HEK293 (cell line): ENCODE measurements at regions not wholly inside any gene's neighbourhood (a gene's known extent, or its start where the extent isn't known, plus 50 kb on each side); places are given as distances from the start of the nearest gene placed in this dataset.

ENCODE experiments used
- CTCF ChIA-PET: fragments of 350-600 bp; formaldehyde crosslinking; extraction: SDS; loops from one replicate; lab custom pipeline; 2021; ENCODE audit warnings: antibody characterized with exemption; lab: Yijun Ruan, JAX
- POLR2A ChIA-PET: fragments of 300-600 bp; formaldehyde crosslinking; extraction: SDS; loops from one replicate; lab custom pipeline; 2020; ENCODE audit warnings: antibody characterized with exemption, inconsistent platforms; lab: Yijun Ruan, JAX
- H3K27ac ChIP-seq: fragments of 200-500 bp; sonication (Bioruptor generic); 2 replicates; pipeline ENCODE4 v1.5.1; 2014; ENCODE audit warnings: low read depth, low read length, control low read depth, inconsistent platforms; ENCODE audit errors: extremely low read depth
- H3K36me3 ChIP-seq, 2 experiments: fragments of 200-500 bp in 1 of 2; sonication (Bioruptor generic) in 1 of 2; 1 replicate in 1 of 2; 2 replicates in 1 of 2; pipeline ENCODE4 v1.5.1; 2014 to 2017; ENCODE audit warnings: inconsistent platforms in 2 of 2, low read length in 2 of 2; ENCODE audit not compliant: control insufficient read depth in 2 of 2, insufficient read depth in 1 of 2
- H3K4me1 ChIP-seq: fragments of 200-500 bp; sonication (Bioruptor generic); 2 replicates; pipeline ENCODE4 v1.5.1; 2014; ENCODE audit warnings: mild to moderate bottlenecking, low read length, inconsistent platforms; ENCODE audit not compliant: control insufficient read depth, insufficient read depth
- H3K4me3 ChIP-seq: 2 replicates; pipeline ENCODE4 v1.5.1; 2011; ENCODE audit warnings: low read depth, mild to moderate bottlenecking, control low read depth, low read length, moderate library complexity
- H3K9me3 ChIP-seq: fragments of 200-500 bp; sonication (Bioruptor generic); 2 replicates; pipeline ENCODE4 v1.5.1; 2014; ENCODE audit warnings: low read depth, low read length, inconsistent platforms; ENCODE audit not compliant: control insufficient read depth, insufficient read depth
- EGR2 ChIP-seq: fragments of 450-650 bp; formaldehyde crosslinking; IDR thresholded peaks from 2 replicates; pipeline ENCODE4 v1.5.1; 2016; ENCODE audit warnings: low read depth, missing biosample characterization, missing genetic modification characterization
- HOXD13 ChIP-seq: sonication (generic); formaldehyde crosslinking; IDR thresholded peaks from 2 replicates; pipeline ENCODE4 v1.8.0; 2022; ENCODE audit warnings: missing genetic modification reagents, borderline replicate concordance
- IKZF3 ChIP-seq: fragments of 450-650 bp; IDR thresholded peaks from 2 replicates; pipeline ENCODE4 v1.5.0; 2018; ENCODE audit warnings: missing biosample characterization, mild to moderate bottlenecking, missing genetic modification characterization, moderate library complexity
- INSM2 ChIP-seq: fragments of 450-650 bp; formaldehyde crosslinking; IDR thresholded peaks from 2 replicates; pipeline ENCODE4 v1.5.1; 2016; ENCODE audit warnings: missing biosample characterization, missing genetic modification characterization
- PRDM6 ChIP-seq: fragments of 450-650 bp; formaldehyde crosslinking; IDR thresholded peaks from 2 replicates; pipeline ENCODE4 v1.5.1; 2017; ENCODE audit warnings: missing biosample characterization, missing genetic modification characterization
- REST ChIP-seq: fragments of 450-650 bp; formaldehyde crosslinking; IDR thresholded peaks from 2 replicates; pipeline ENCODE4 v1.5.1; 2016; ENCODE audit warnings: missing biosample characterization, missing genetic modification characterization
- SP7 ChIP-seq: fragments of 450-650 bp; formaldehyde crosslinking; IDR thresholded peaks from 2 replicates; pipeline ENCODE4 v1.5.1; 2016; ENCODE audit warnings: missing biosample characterization, missing genetic modification characterization
- ZBTB20 ChIP-seq: fragments of 450-650 bp; formaldehyde crosslinking; IDR thresholded peaks from 2 replicates; pipeline ENCODE4 v1.5.1; 2016; ENCODE audit warnings: missing biosample characterization, missing genetic modification characterization
- ZIC2 ChIP-seq: fragments of 450-650 bp; formaldehyde crosslinking; IDR thresholded peaks from 2 replicates; pipeline ENCODE4 v1.5.1; 2016; ENCODE audit warnings: missing biosample characterization, missing genetic modification characterization
- ZNF19 ChIP-seq: fragments of 450-650 bp; formaldehyde crosslinking; IDR thresholded peaks from 2 replicates; pipeline ENCODE4; 2016; ENCODE audit warnings: missing biosample characterization, missing genetic modification characterization, low read depth
- ZNF211 ChIP-seq: fragments of 450-650 bp; formaldehyde crosslinking; IDR thresholded peaks from 2 replicates; pipeline ENCODE4 v1.5.1; 2016; ENCODE audit warnings: low read depth, missing biosample characterization, missing genetic modification characterization
- ZNF341 ChIP-seq: fragments of 450-650 bp; formaldehyde crosslinking; IDR thresholded peaks from 2 replicates; pipeline ENCODE4; 2016; ENCODE audit warnings: low read depth, missing biosample characterization, missing genetic modification characterization
- ZNF513 ChIP-seq: fragments of 450-650 bp; IDR thresholded peaks from 2 replicates; pipeline ENCODE4 v1.5.1; 2018; ENCODE audit warnings: missing biosample characterization, missing genetic modification characterization
- ZNF548 ChIP-seq: fragments of 450-650 bp; formaldehyde crosslinking; IDR thresholded peaks from 2 replicates; pipeline ENCODE4 v1.5.1; 2016; ENCODE audit warnings: missing biosample characterization, missing genetic modification characterization
- ZNF571 ChIP-seq: fragments of 450-650 bp; formaldehyde crosslinking; IDR thresholded peaks from 2 replicates; pipeline ENCODE4 v1.5.0; 2017; ENCODE audit warnings: missing biosample characterization, missing genetic modification characterization
- ZNF658 ChIP-seq: fragments of 450-650 bp; formaldehyde crosslinking; IDR thresholded peaks from 2 replicates; pipeline ENCODE4; 2016; ENCODE audit warnings: missing biosample characterization, missing genetic modification characterization
- ZNF660 ChIP-seq: fragments of 450-650 bp; IDR thresholded peaks from 2 replicates; pipeline ENCODE4 v1.5.1; 2018; ENCODE audit warnings: missing biosample characterization, mild to moderate bottlenecking, missing genetic modification characterization
- ZNF701 ChIP-seq: fragments of 450-650 bp; formaldehyde crosslinking; IDR thresholded peaks from 2 replicates; pipeline ENCODE4 v1.5.1; 2016; ENCODE audit warnings: missing biosample characterization, missing genetic modification characterization
- ZNF76 ChIP-seq: fragments of 450-650 bp; formaldehyde crosslinking; IDR thresholded peaks from 2 replicates; pipeline ENCODE4; 2016; ENCODE audit warnings: low read depth, missing biosample characterization, missing genetic modification characterization, borderline replicate concordance
- ZNF792 ChIP-seq: fragments of 450-650 bp; formaldehyde crosslinking; IDR thresholded peaks from 2 replicates; pipeline ENCODE4 v1.5.1; 2016; ENCODE audit warnings: missing biosample characterization, missing genetic modification characterization
- ZNF843 ChIP-seq: fragments of 450-650 bp; formaldehyde crosslinking; IDR thresholded peaks from 2 replicates; pipeline ENCODE4 v1.5.1; 2016; ENCODE audit warnings: missing biosample characterization, missing genetic modification characterization
- ZSCAN16 ChIP-seq: fragments of 450-650 bp; formaldehyde crosslinking; IDR thresholded peaks from 2 replicates; pipeline ENCODE4 v1.5.1; 2016; ENCODE audit warnings: missing biosample characterization, missing genetic modification characterization

- TF ChIP-seq EGR2 (no peak), ZNF19 (tag by site-specific recombination) (no peak), PRDM6 (tag by site-specific recombination) (no peak)
Observed at GRCh38 chr2:153811516-153811915, 60.2 kb upstream of the GALNT13 start (continued).

- Histone ChIP-seq H3K4me1 (no peaks in the 10 kb centered on the region), H3K36me3 (no peaks in the 10 kb centered on the region), H3K4me3 (no peak overlapping the region), H3K9me3 (no peaks in the 10 kb centered on the region), H3K27ac (no peak overlapping the region)
- ChIA-PET POLR2A (no interaction called here), CTCF (interaction anchor here (0.6 kb wide), 1 partner anchor 19 kb away, joined by 5 read pairs; no protein-coding TSS in a partner anchor)
- TF ChIP-seq ZNF660 (tag by site-specific recombination) (no peak), ZNF701 (tag by site-specific recombination) (no peak), ZNF513 (no peak), ZNF658 (tag by site-specific recombination) (no peak), ZSCAN16 (tag by site-specific recombination) (no peak), INSM2 (no peak), ZNF792 (tag by site-specific recombination) (no peak), ZNF76 (tag by site-specific recombination) (no peak), HOXD13 (CRISPR knock-in tag) (no peak), SP7 (no peak), ZIC2 (tag by site-specific recombination) (no peak), IKZF3 (tag by site-specific recombination) (no peak), ZNF548 (tag by site-specific recombination) (no peak), ZNF211 (tag by site-specific recombination) (no peak), ZNF341 (tag by site-specific recombination) (no peak), ZNF571 (tag by site-specific recombination) (no peak), ZNF843 (tag by site-specific recombination) (no peak), PRDM6 (tag by site-specific recombination) (no peak), REST (tag by site-specific recombination) (no peak), ZBTB20 (tag by site-specific recombination) (no peak)
Observed at GRCh38 chr2:153812632-153813031, 59.1 kb upstream of the GALNT13 start.
